Ectodermal cell (in vitro differentiated cells): ENCODE measurements at regions not wholly inside any gene's neighbourhood (a gene's known extent, or its start where the extent isn't known, plus 50 kb on each side); places are given as distances from the start of the nearest gene placed in this dataset.

Experiments
- H3K27ac ChIP-seq: 2 replicates; pipeline ENCODE4 v1.7.0; 2013; ENCODE audit warnings: mild to moderate bottlenecking, low read depth, low read length; ENCODE audit not compliant: insufficient read depth, poor library complexity, severe bottlenecking
- H3K27me3 ChIP-seq: 2 replicates; pipeline ENCODE4 v1.7.0; 2013; ENCODE audit warnings: mild to moderate bottlenecking, low read length; ENCODE audit not compliant: insufficient read depth, control insufficient read depth, poor library complexity, severe bottlenecking
- H3K36me3 ChIP-seq: one replicate; pipeline ENCODE4 v1.7.0; 2013; ENCODE audit warnings: low read length; ENCODE audit not compliant: control insufficient read depth, insufficient read depth
- H3K4me1 ChIP-seq: one replicate; pipeline ENCODE4 v1.7.0; 2013; ENCODE audit warnings: low read length; ENCODE audit not compliant: control insufficient read depth, insufficient read depth
- H3K4me3 ChIP-seq: 2 replicates; pipeline ENCODE4 v1.7.0; 2013; ENCODE audit warnings: low read depth, low read length, control low read depth; ENCODE audit not compliant: insufficient read depth
- H3K9me3 ChIP-seq: 2 replicates; pipeline ENCODE4 v1.7.0; 2013; ENCODE audit warnings: mild to moderate bottlenecking, low read length, moderate library complexity; ENCODE audit not compliant: control insufficient read depth
- WGBS, 2 experiments: methylation state at CpG; one replicate each; pipeline ENCODE4 v1.1.7; 2013; ENCODE audit warnings: missing lambda C conversion rate in 2 of 2; 5-methylcytosine and 5-hydroxymethylcytosine counted together

DNA sequence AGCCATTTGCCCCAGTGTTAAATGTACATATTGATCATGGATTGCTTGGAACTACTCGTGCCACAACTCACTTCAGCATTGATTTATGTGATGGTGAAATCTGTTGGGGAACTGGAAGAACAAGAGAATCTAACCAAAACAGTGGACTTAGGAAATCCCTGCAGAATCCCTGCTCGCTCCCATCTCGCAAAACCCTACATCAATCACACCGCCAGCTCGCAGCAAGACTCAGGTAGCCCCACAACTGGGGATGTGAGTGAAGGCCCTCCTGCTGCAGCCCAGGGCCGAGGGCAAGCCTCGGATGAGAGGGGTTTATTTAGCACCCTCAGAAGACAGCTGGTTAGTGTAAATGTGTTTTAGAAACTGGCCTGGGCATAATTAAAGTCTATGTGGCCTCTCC is 171.6 kb downstream of the ANAPC1 start:
- Histone ChIP-seq H3K4me1 (peaks cover 8% of the 10 kb centered on the region), H3K36me3 (no peaks in the 10 kb centered on the region), H3K9me3 (no peaks in the 10 kb centered on the region), H3K27me3 (no peaks in the 10 kb centered on the region), H3K27ac (no peak overlapping the region), H3K4me3 (no peak overlapping the region)
- 79 to 81% methylated on average over 7 of the region's 7 CpGs for WGBS, 2 experiments

DNA sequence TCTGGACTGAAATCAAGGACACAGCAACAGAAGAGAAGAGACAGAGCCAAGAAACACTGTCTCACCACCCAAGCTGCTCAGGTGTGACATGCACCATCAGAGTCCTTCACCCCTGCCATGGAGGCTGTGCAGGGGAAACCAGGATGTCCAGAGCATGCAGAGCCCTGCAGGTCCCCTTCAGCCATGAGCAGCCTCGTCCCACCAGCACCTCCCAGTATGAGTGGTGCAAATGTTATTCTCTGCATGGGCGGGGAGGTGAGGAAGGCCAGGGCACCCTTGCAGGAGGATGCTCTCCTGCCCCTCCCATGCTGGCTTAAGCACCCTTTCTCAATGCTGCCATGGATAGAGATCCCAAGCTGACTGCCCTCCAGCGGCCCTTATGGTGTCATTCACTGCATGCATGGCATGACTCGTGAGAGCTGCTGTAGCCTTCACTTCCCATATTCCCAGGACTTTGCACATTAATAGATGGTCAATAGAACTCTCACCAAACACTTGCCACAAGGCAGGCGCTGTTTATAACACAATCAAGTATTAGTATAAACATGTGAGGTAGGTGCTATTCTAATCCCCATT is 171.0 kb downstream of the ANAPC1 start:
- H3K27me3 ChIP-seq = no peaks in the 10 kb centered on the region
- peaks cover 7% of the 10 kb centered on the region for H3K4me1 ChIP-seq
- no peak overlapping the region for H3K4me3 ChIP-seq
- no peaks in the 10 kb centered on the region for H3K9me3 ChIP-seq
- 92 to 95% methylated on average over 4 to 5 of the region's 5 CpGs for WGBS, 2 experiments
- H3K36me3 ChIP-seq = no peaks in the 10 kb centered on the region
- H3K27ac ChIP-seq = no peak overlapping the region

DNA sequence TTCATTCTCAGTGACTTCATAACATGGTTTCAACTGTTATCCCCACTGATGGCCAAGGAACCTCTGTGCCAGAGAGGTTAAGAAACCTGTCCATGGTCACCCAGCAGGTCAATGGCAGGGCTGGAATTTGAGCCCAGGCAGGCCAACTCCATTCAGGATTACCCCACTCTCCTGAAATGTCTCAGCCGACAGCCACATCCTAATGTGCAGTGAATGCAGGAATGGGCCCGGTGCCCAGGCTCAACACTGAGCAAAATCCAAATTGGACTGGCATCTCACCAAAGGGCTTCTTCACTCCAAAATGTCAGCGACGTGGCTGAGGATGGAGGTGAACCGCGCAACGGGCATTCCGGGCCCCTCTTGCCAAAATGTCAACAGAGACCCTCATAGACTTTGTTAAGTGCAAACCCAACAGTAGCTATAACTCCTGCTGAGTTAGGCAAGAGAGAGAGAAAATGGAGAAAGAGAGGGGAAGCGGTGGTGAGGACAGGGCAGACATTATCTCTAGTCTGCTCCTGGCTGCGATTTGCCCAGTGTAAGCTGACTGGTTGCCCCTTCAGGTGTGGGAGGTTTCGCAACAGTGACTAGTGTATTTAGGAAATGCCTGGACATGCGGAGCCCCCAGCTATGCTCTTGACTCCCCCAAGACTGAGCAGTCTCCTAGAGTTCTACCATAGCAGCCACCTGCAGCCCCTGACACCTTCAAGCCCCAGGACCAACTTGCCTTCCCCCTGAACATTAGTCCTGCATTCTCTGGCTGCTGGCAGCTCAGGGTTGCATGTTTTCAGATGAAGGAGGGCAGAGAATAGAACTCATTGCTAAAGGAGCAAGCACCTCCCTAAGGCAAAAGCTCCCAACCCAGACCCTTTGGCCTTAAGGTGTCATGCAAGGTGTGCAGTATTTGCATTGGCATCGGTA is 167.7 kb downstream of the ANAPC1 start:
- Histone ChIP-seq H3K9me3 (no peaks in the 10 kb centered on the region), H3K36me3 (no peaks in the 10 kb centered on the region)

DNA sequence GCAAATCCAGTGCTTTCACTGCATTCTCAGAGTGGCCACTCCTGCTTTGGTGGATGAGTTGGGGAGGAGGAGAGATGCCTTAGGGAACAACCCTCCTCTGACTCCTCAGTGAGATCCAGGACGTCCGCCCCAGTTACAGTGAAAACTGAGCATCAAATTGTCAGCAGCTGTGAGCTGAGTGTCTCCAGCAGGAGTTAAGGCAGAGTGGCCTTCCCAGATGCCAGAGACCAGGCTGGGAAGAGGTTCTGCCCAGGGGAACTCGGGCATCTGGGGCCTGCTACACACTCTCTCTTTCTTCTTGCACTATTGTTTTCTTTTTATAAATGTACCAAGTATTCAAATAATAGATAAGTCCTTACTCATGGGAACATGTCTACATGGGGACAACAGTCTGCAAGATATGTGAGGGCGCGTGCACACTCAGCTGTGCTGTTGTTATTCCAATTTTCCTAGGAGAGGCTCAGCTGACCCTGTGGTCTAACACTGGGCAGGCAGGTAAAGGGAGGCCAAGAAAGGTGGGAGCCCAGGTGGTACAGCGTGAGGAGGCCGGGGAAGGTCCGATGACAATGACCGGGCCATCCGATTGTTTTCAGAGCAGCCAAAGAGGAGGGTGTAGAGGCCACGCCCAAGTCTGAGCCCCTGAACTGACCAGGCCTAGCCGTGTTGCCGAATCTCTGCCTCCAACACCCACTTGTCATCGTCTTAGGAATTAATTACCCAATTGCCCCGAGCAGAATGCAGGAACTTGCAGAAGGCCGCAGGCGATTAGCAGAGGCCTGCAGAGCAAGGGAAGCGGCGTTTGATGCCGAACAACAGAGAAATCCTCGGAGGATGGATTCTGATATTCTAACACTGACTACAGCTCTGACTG is 166.9 kb downstream of the ANAPC1 start:
- no peaks in the 10 kb centered on the region for H3K9me3 ChIP-seq
- H3K27ac ChIP-seq = no peak overlapping the region
- no peak overlapping the region for H3K4me3 ChIP-seq
- no peaks in the 10 kb centered on the region for H3K36me3 ChIP-seq
- no peaks in the 10 kb centered on the region for H3K4me1 ChIP-seq
- H3K27me3 ChIP-seq = no peaks in the 10 kb centered on the region
- WGBS, 2 experiments = 85% methylated on average over 21 of the region's 21 CpGs

More for the DNA sequence above, 167.7 kb downstream of the ANAPC1 start:
- Histone ChIP-seq H3K27me3 (no peaks in the 10 kb centered on the region), H3K4me1 (no peaks in the 10 kb centered on the region), H3K4me3 (no peak overlapping the region), H3K27ac (no peak overlapping the region)
- WGBS, 2 experiments = 87 to 89% methylated on average over 13 of the region's 13 CpGs
